GM23248 (cell line): ENCODE measurements at regions not wholly inside any gene's neighbourhood (a gene's known extent, or its start where the extent isn't known, plus 50 kb on each side); places are given as distances from the start of the nearest gene placed in this dataset.
A peak's percentile ranks its signal among the peaks of the same experiment; 100 is the strongest.
"Not testable (repeated sequence)": the region's sequence is repeated elsewhere in the genome, so short reads cannot be mapped to it uniquely, and the experiment has no call there.

Source experiments
- DNase-seq: peaks from one replicate; pipeline ENCODE4 v3.0.0-alpha.2; 2015
- H2AFZ ChIP-seq: fragments of 200-600 bp; sonication (generic); 2 replicates; pipeline ENCODE4 v1.6.1; 2016; ENCODE audit warnings: antibody characterized with exemption
- H3F3A ChIP-seq: fragments of 200-600 bp; sonication (generic); 2 replicates; pipeline ENCODE4 v1.6.1; 2016; ENCODE audit warnings: mild to moderate bottlenecking, antibody characterized with exemption, mixed run types; ENCODE audit not compliant: insufficient read depth
- H3K27ac ChIP-seq: fragments of 200-600 bp; sonication (generic); 2 replicates; pipeline ENCODE4 v1.5.1; 2016; ENCODE audit warnings: mild to moderate bottlenecking
- H3K27me3 ChIP-seq: fragments of 200-600 bp; sonication (generic); replicated peaks from 2 replicates; pipeline ENCODE4 v1.6.1; 2016; ENCODE audit warnings: mild to moderate bottlenecking; ENCODE audit not compliant: insufficient read depth
- H3K36me3 ChIP-seq: fragments of 200-600 bp; sonication (generic); 2 replicates; pipeline ENCODE4 v1.6.1; 2016; ENCODE audit warnings: low read depth, mild to moderate bottlenecking
- H3K4me1 ChIP-seq: fragments of 200-600 bp; sonication (generic); 2 replicates; pipeline ENCODE4 v1.6.1; 2016; ENCODE audit warnings: mild to moderate bottlenecking; ENCODE audit not compliant: insufficient read depth
- H3K4me2 ChIP-seq: fragments of 200-600 bp; sonication (generic); one replicate; pipeline ENCODE4 v1.6.1; 2016; ENCODE audit warnings: mild to moderate bottlenecking; ENCODE audit not compliant: unreplicated experiment
- H3K4me3 ChIP-seq: fragments of 200-600 bp; sonication (generic); 2 replicates; pipeline ENCODE4 v1.5.1; 2016; ENCODE audit warnings: mild to moderate bottlenecking
- H3K79me2 ChIP-seq: fragments of 200-600 bp; sonication (generic); 2 replicates; pipeline ENCODE4 v1.6.1; 2016; ENCODE audit warnings: mild to moderate bottlenecking; ENCODE audit not compliant: insufficient read depth
- H3K9ac ChIP-seq: fragments of 200-600 bp; sonication (generic); 2 replicates; pipeline ENCODE4 v1.6.1; 2016; ENCODE audit warnings: mild to moderate bottlenecking
- H3K9me2 ChIP-seq: fragments of 200-600 bp; sonication (generic); 2 replicates; pipeline ENCODE4 v1.6.1; 2016; ENCODE audit warnings: mixed run types, mild to moderate bottlenecking, moderate library complexity; ENCODE audit not compliant: insufficient read depth
- H3K9me3 ChIP-seq: fragments of 200-600 bp; sonication (generic); one replicate; pipeline ENCODE4 v1.6.1; 2017; ENCODE audit warnings: low read depth
- H4K20me1 ChIP-seq: fragments of 200-600 bp; sonication (generic); 2 replicates; pipeline ENCODE4 v1.6.0; 2016; ENCODE audit not compliant: insufficient read depth
- EZH2 ChIP-seq: fragments of 200-600 bp; sonication (generic); IDR thresholded peaks from 2 replicates; pipeline ENCODE4 v1.6.1; 2018; ENCODE audit warnings: antibody characterized with exemption, mild to moderate bottlenecking; ENCODE audit not compliant: insufficient read depth, poor library complexity, severe bottlenecking
- EZH2phosphoT487 ChIP-seq: fragments of 200-600 bp; sonication (generic); IDR thresholded peaks from 2 replicates; pipeline ENCODE4 v1.6.1; 2018; ENCODE audit warnings: antibody characterized with exemption, moderate library complexity, mild to moderate bottlenecking, low read depth; ENCODE audit not compliant: insufficient read depth
- WGBS, 2 experiments: methylation state at CpG; one replicate each; pipeline ENCODE4 v1.1.6; 2015 to 2017; ENCODE audit warnings: low lambda C conversion rate in 2 of 2, low coverage in 1 of 2; ENCODE audit errors: missing lambda C conversion rate in 2 of 2; 5-methylcytosine and 5-hydroxymethylcytosine counted together
- in situ Hi-C: fragments of 300-500 bp; cut with MboI; formaldehyde crosslinking; loops from 2 replicates; pipeline ENCODE4 v1.15.0; 2020

- H3K9me2 ChIP-seq, H3K27ac ChIP-seq, H3K9me3 ChIP-seq, H2AFZ ChIP-seq, H3F3A ChIP-seq, H3K36me3 ChIP-seq, H3K9ac ChIP-seq, H3K79me2 ChIP-seq, H3K4me2 ChIP-seq, in situ Hi-C loops, H3K4me3 ChIP-seq, H3K27me3 ChIP-seq, H4K20me1 ChIP-seq, DNase-seq: not testable (repeated sequence)
- WGBS, 2 experiments, result 88 to 93% methylated on average over 2 of the region's 2 CpGs
- H3K4me1 ChIP-seq, result peaks cover 20% of the 10 kb centered on the region
These were observed 326.6 kb upstream of the KCNMB2 start for GRCh38 chr3:178209618-178210017.

GRCh38 chr3:178211086-178211485 is 325.1 kb upstream of the KCNMB2 start:
- H3K9ac ChIP-seq, H3K4me2 ChIP-seq, H3K9me2 ChIP-seq, H3F3A ChIP-seq, H3K36me3 ChIP-seq, H3K4me3 ChIP-seq, H3K27me3 ChIP-seq, H4K20me1 ChIP-seq, H3K79me2 ChIP-seq, H3K9me3 ChIP-seq, in situ Hi-C loops: not testable (repeated sequence)
- Histone ChIP-seq H2AFZ (peak overlapping the region; percentile 1; the same call in 1 of the 2 replicates), H3K27ac (peak overlapping the region; percentile 16; the same call in 1 of the 2 replicates), H3K4me1 (peaks cover 14% of the 10 kb centered on the region)
- DNase-seq, result peak; percentile 64
- 4 to 13% methylated on average over 1 of the region's 1 CpG for WGBS, 2 experiments

GRCh38 chr3:178217479-178217878 is 318.8 kb upstream of the KCNMB2 start:
- Histone ChIP-seq H2AFZ (0 out of 2 replicates have a peak overlapping the region, but pooled peaks have one; percentile 33), H4K20me1 (no peaks in the 10 kb centered on the region), H3K36me3 (no peaks in the 10 kb centered on the region), H3K9me3 (no peaks in the 10 kb centered on the region), H3K27ac (no peak overlapping the region), H3K27me3 (no peaks in the 10 kb centered on the region), H3K4me2 (no peak overlapping the region), H3K79me2 (no peaks in the 10 kb centered on the region), H3K9me2 (no peaks in the 10 kb centered on the region), H3K4me3 (no peak overlapping the region), H3K4me1 (no peaks in the 10 kb centered on the region), H3F3A (no peaks in the 10 kb centered on the region), H3K9ac (no peak overlapping the region)
- TF ChIP-seq EZH2, result no peak
- TF ChIP-seq EZH2phosphoT487, result no peak
- in situ Hi-C loops, result no loop called here
- no peak for DNase-seq
- WGBS, 2 experiments, result 53 to 56% methylated on average over 2 of the region's 2 CpGs

- TF ChIP-seq EZH2phosphoT487, result no peak
- TF ChIP-seq EZH2, result no peak
- Histone ChIP-seq H2AFZ (no peak overlapping the region), H3K36me3 (no peaks in the 10 kb centered on the region), H3K27me3 (no peaks in the 10 kb centered on the region), H3F3A (no peaks in the 10 kb centered on the region), H3K9ac (no peak overlapping the region), H3K4me3 (no peak overlapping the region), H3K4me2 (no peak overlapping the region), H4K20me1 (no peaks in the 10 kb centered on the region), H3K9me2 (no peaks in the 10 kb centered on the region), H3K27ac (no peak overlapping the region), H3K9me3 (no peaks in the 10 kb centered on the region), H3K79me2 (no peaks in the 10 kb centered on the region), H3K4me1 (no peaks in the 10 kb centered on the region)
- in situ Hi-C loops, result no loop called here
- DNase-seq, result no peak
These were observed 318.0 kb upstream of the KCNMB2 start for GRCh38 chr3:178218231-178218630.

- H3K9me2 ChIP-seq, H3K4me1 ChIP-seq, H3K9me3 ChIP-seq, H3K27ac ChIP-seq, H4K20me1 ChIP-seq, DNase-seq, H3K9ac ChIP-seq, H2AFZ ChIP-seq, H3K27me3 ChIP-seq, H3K79me2 ChIP-seq, H3F3A ChIP-seq, H3K4me2 ChIP-seq, H3K4me3 ChIP-seq, in situ Hi-C loops, H3K36me3 ChIP-seq: not testable (repeated sequence)
- WGBS, 2 experiments, result 55 to 59% methylated on average over 4 of the region's 4 CpGs
These were observed 316.6 kb upstream of the KCNMB2 start for GRCh38 chr3:178219661-178220060.
